Skeletal muscle satellite cell (primary cell): ENCODE measurements at regions not wholly inside any gene's neighbourhood (a gene's known extent, or its start where the extent isn't known, plus 50 kb on each side); places are given as distances from the start of the nearest gene placed in this dataset.
"Not testable (repeated sequence)": the region's sequence is repeated elsewhere in the genome, so short reads cannot be mapped to it uniquely, and the experiment has no call there.

Experiments
- H3K27me3 ChIP-seq: 2 replicates; pipeline ENCODE4 v1.7.0; 2013; ENCODE audit warnings: low read length; ENCODE audit not compliant: control insufficient read depth, insufficient read depth
- H3K36me3 ChIP-seq: 2 replicates; pipeline ENCODE4 v1.7.0; 2013; ENCODE audit warnings: mild to moderate bottlenecking, control low read depth, low read length; ENCODE audit not compliant: insufficient read depth
- H3K4me1 ChIP-seq: 2 replicates; pipeline ENCODE4 v1.7.0; 2013; ENCODE audit warnings: low read length; ENCODE audit not compliant: control insufficient read depth, insufficient read depth
- H3K4me2 ChIP-seq: 2 replicates; pipeline ENCODE4 v1.7.0; 2013; ENCODE audit warnings: mild to moderate bottlenecking, low read length
- H3K4me3 ChIP-seq: 2 replicates; pipeline ENCODE4 v1.7.0; 2013; ENCODE audit warnings: low read length
- H3K9ac ChIP-seq: 2 replicates; pipeline ENCODE4 v1.7.0; 2013; ENCODE audit warnings: mild to moderate bottlenecking, low read depth, low read length, moderate library complexity
- H3K9me3 ChIP-seq: replicated peaks from 2 replicates; pipeline ENCODE4 v1.7.0; 2013; ENCODE audit warnings: mild to moderate bottlenecking, control low read depth, low read length

DNA sequence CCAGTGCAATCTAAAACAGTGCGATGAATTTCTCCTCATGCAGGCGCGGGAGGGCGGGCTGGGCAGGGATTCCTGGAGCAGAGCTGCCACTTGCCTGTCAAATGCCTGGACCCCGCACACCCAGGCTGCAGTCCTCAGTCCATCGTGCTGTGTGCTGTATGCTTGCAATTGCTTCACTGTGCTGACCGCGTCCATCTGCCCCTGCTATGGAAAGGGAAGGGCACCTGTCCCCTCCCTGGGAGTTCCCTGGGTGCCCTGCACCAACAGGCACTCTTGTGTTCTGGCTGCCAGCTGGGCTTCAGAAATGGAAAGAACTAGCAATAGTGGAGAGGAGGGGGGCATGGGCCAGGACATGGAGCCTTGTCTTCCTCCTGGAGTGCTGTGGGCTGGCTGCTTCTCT lies 185.4 kb upstream of the B3GAT1 start:
- no peak overlapping the region for H3K4me3 ChIP-seq
- no peaks in the 10 kb centered on the region for H3K36me3 ChIP-seq
- no peak overlapping the region for H3K4me2 ChIP-seq
- H3K4me1 ChIP-seq, result no peaks in the 10 kb centered on the region
- no peak overlapping the region for H3K9ac ChIP-seq
- H3K27me3 ChIP-seq, result no peaks in the 10 kb centered on the region
- no peaks in the 10 kb centered on the region for H3K9me3 ChIP-seq

DNA sequence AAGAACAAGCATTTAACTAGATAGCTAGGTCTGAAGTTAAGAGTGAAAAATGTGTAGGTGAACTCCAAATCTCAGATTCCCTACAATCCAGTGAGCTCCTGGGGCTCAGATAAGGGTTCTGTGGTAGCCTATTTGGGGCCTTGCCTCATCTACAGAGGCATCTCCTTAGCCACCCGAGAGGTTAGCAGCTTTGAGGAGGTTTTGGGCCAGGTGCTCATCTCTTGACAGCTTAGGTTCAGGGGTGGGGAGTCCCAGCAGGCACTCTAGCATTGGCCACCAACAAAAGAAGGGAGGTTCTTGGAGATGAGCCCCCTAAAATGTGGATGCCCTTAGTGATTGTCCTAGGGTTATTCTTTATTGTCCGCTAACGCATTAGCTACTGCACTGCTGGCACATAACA lies 184.4 kb upstream of the B3GAT1 start:
- Histone ChIP-seq H3K9me3 (no peaks in the 10 kb centered on the region), H3K27me3 (no peaks in the 10 kb centered on the region), H3K4me3 (no peak overlapping the region), H3K36me3 (no peaks in the 10 kb centered on the region), H3K4me2 (no peak overlapping the region), H3K4me1 (no peaks in the 10 kb centered on the region), H3K9ac (no peak overlapping the region)

DNA sequence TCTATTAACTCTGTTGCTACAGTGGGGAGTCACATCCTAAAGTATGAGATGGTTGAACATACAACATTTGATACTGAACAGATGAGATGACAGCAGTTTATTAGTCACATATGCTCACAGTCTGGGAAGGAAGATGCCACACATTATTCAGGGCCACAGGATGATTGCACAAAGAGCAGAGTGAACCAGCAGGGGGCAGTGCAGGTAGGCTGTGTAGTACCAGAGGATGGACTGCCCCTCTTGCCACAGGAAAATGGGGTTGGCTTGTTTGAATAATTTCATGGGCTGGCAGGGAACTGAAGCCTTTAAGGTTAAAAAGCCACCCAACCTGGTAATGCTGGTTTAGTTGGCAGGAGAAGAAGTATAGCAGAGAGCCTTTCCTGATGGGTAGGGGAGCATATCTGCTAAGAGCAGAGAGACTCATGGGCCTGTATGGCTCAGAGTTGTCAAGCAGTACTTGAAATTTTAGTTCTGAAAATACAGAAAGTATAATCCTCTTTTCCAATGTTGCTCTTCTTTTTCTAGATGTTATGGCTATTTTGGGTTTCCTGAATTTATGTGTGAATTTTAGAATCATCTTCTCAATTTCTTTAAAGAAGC lies 180.4 kb upstream of the B3GAT1 start:
- Histone ChIP-seq H3K9ac (no peak overlapping the region), H3K4me3 (no peak overlapping the region), H3K4me2 (no peak overlapping the region), H3K27me3 (no peaks in the 10 kb centered on the region), H3K36me3 (no peaks in the 10 kb centered on the region), H3K4me1 (no peaks in the 10 kb centered on the region), H3K9me3 (peaks cover 3% of the 10 kb centered on the region)

DNA sequence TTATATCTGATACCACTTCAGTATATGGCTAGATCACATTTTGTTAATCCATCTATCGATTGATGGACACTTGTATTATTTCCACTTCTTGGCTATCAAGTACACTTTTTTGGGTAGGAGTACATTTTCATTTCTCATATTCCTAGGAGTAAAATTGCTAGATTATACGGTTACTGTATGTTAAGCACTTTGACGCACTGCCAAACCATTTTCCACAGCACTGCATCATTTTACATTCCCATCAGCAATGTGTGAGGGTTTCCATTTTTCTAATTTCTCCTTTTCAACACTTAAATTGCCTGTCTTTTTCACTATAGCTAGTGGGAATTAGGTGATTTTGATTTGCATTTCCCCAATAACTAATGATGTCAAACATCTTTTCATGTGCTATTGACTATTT lies 179.3 kb upstream of the B3GAT1 start:
- Histone ChIP-seq H3K9me3 (peaks cover 6% of the 10 kb centered on the region), H3K4me1 (no peaks in the 10 kb centered on the region), H3K9ac (no peak overlapping the region), H3K4me2 (no peak overlapping the region), H3K27me3 (no peaks in the 10 kb centered on the region), H3K4me3 (no peak overlapping the region), H3K36me3 (no peaks in the 10 kb centered on the region)

DNA sequence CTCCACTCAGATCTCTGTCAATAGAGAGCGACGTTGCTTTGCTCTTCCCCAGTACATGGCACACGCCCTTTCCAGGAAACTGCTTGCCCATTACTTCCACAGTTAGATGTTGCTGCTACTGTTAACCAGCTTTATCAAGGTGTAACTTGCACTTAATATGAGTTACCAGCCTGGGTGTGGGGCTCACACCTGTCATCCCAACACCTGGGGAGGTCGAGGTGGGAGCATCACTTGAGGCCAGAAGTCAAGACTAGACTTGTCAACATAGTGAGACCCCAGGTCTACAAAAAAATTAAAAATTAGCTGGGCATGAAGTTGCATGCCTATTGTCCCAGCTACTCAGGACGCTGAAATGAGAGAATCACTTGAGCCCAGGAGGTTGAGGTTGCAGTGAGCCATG lies 177.1 kb upstream of the B3GAT1 start:
- no peak overlapping the region for H3K4me2 ChIP-seq
- peaks cover 12% of the 10 kb centered on the region for H3K9me3 ChIP-seq
- H3K4me1 ChIP-seq, result no peaks in the 10 kb centered on the region
- H3K36me3 ChIP-seq, result no peaks in the 10 kb centered on the region
- no peak overlapping the region for H3K9ac ChIP-seq
- no peak overlapping the region for H3K4me3 ChIP-seq
- no peaks in the 10 kb centered on the region for H3K27me3 ChIP-seq

DNA sequence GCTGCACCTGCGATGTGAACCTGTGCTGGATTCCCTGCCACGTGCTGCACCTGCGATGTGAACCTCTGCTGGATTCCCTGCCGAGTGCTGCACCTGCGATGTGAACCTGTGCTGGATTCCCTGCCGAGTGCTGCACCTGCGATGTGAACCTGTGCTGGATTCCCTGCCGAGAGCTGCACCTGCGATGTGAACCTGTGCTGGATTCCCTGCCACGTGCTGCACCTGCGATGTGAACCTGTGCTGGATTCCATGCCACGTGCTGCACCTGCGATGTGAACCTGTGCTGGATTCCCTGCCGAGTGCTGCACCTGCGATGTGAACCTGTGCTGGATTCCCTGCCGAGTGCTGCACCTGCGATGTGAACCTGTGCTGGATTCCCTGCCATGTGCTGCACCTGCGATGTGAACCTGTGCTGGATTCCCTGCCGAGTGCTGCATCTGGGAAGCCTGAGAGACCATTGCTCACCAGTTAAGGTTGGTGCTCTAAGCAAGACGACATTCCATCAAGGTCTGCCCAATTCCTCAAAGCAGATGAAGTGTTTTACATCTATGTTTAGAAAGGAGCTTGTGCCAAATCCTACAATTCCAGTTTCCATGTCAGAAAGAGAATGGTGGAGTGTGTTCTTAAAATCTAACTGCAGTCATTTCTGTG lies 176.5 kb upstream of the B3GAT1 start:
- not testable (repeated sequence) for H3K4me1 ChIP-seq, H3K9ac ChIP-seq, H3K4me3 ChIP-seq, H3K27me3 ChIP-seq, H3K36me3 ChIP-seq, H3K4me2 ChIP-seq
- H3K9me3 ChIP-seq, result peaks cover 12% of the 10 kb centered on the region

DNA sequence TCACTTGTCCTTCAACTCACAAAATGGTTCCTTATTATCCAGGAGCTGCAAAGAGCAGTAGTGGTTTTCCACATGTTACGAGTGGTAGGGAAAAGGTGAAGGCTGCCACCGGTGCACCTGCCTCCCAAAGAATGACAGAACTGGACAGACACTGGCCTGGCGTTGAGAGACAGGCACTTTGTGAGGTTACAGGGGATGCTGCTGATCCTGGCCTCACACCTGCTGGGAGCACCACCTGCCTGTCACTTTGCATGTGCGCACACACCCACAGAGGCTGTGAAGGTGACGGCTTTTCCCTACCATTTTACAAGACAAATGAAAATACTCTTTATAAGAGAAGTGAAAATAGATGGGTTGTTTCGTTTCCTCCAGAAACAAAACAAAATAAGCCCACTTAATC lies 175.3 kb upstream of the B3GAT1 start:
- Histone ChIP-seq H3K9me3 (peaks cover 12% of the 10 kb centered on the region), H3K36me3 (no peaks in the 10 kb centered on the region), H3K4me1 (no peaks in the 10 kb centered on the region), H3K9ac (no peak overlapping the region), H3K27me3 (no peaks in the 10 kb centered on the region), H3K4me2 (no peak overlapping the region), H3K4me3 (no peak overlapping the region)

DNA sequence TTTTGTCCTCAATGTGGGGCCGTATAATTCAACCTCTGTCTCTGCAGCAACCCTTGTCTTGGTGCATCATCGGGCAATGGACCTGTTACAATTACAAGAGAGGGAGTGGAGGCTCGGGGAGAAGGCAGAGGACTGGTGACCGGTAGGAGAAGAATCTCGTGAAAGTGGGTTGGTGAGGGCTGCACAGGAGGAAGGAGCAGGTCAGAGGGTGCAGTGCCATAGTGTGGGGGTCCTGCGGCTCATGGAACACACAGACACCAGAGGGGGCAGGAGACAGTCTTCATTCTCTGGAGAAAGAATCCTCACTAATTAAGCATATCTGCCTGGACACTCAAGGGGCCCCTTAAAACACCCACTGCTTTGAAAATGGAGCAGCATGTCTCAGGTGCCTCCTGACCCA lies 174.7 kb upstream of the B3GAT1 start:
- no peak overlapping the region for H3K4me3 ChIP-seq
- H3K27me3 ChIP-seq, result no peaks in the 10 kb centered on the region
- H3K36me3 ChIP-seq, result no peaks in the 10 kb centered on the region
- no peak overlapping the region for H3K9ac ChIP-seq
- H3K9me3 ChIP-seq, result peaks cover 12% of the 10 kb centered on the region
- H3K4me2 ChIP-seq, result no peak overlapping the region
- H3K4me1 ChIP-seq, result no peaks in the 10 kb centered on the region

DNA sequence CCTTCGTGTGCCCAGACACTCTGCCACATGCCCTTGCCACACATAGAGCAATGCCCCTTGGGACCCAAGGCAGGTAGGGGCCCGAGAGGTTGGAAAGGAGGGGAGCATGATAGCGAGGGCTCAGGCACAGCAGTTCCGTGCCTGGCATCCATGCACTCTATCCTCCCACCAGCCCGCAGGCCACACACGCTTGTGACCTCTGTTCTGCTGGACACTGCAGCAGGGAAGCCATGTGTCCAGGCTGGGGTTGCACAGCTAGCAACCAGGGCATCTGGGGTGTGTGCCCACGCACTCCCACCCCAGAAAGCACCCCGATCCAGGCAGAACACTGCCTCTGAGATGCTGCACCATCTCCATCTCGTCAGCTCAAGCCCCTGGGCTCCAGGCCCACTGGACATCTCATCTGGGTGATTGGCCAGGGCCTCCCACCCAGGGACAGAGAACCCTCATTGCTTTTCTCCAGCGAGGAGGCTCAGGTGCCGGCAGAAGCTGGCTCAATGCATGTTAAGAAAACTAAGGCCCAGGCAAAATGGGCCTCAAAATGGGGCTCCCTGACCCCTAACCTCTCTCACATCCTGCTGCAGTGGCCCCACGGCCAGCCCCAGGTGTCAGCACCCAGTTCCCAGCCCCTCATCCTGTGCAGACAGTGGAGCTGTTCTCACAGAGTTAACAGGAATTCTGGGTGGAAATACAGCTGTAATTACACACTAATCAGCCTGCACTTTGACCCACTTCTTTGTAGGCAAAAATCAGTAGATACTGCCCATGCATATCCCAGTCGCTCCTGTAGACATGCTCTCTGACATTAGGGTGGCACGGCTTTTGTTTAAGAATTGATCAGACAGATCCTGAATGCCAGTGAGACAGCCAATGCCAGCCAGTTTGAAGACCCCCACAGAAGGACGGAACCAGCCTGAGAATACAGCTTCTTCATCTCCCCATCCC lies 173.9 kb upstream of the B3GAT1 start:
- Histone ChIP-seq H3K9ac (no peak overlapping the region), H3K36me3 (no peaks in the 10 kb centered on the region), H3K9me3 (peaks cover 18% of the 10 kb centered on the region), H3K4me3 (no peak overlapping the region), H3K27me3 (no peaks in the 10 kb centered on the region), H3K4me2 (no peak overlapping the region), H3K4me1 (no peaks in the 10 kb centered on the region)

DNA sequence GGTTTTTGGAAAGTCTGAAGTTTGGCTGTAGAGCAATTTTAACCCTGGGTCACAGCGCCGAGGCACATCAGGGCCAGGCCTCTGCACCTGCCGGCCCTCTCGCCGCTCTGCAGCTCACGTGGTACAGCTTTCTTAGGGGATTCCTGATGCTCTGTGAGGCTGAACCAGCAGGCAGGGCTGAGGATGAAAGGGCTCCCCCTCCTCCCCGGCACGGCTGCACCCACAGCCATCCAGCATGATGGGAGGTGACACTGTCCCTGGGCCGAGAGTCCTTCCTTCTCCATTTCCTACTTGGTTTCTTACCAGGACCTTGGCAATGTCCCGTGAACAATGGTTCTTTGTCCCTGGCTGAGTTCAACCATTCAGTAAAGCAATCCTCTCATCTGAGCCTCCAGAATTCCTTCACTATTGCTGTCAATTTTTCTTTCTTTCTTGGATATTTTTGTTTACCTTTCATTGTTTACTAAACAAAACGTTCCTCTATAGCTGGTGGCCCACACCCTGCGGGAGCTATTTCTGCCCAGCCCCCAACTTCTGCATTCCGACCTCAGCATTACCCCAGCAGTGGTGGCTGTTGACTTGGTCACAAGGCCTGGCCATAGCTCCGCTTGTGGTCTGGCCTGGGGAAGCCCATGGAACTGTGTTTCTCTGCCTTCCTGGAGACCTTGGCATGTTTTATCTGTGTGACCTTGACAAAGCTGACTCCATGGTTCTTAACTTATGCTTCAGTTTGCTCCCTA lies 172.8 kb upstream of the B3GAT1 start:
- no peaks in the 10 kb centered on the region for H3K36me3 ChIP-seq
- H3K4me1 ChIP-seq, result no peaks in the 10 kb centered on the region
- peaks cover 19% of the 10 kb centered on the region for H3K9me3 ChIP-seq
- H3K4me2 ChIP-seq, result no peak overlapping the region
- no peak overlapping the region for H3K9ac ChIP-seq
- H3K4me3 ChIP-seq, result no peak overlapping the region
- H3K27me3 ChIP-seq, result no peaks in the 10 kb centered on the region

DNA sequence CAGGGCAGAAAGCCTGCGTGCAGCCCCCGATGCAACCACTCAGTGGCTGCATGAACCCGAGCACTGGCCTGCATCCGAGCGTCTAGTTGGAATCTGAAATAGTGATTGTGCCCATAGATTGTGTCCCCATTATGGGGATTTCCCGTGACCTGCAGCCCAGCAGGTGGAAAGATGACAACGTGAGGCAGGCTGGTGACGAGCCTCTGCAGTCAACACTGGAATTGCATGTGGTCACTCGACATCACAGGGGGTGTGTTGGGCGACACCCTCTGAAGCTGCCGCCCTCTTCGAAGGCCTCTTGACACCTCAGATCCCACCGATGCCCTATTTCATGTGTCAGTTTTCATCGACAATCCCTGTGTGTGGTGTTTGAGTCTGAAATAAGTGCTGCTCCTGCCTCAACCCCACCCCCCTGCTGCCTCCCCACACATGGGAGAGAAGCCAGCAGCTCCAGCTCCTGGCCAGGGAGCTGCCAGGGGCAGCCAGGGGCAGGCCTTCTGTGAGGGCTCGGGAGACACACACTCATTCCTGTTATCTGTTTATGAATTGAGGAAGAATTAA lies 172.0 kb upstream of the B3GAT1 start:
- no peaks in the 10 kb centered on the region for H3K4me1 ChIP-seq
- H3K9me3 ChIP-seq, result peaks cover 17% of the 10 kb centered on the region
- no peaks in the 10 kb centered on the region for H3K27me3 ChIP-seq
- H3K4me2 ChIP-seq, result no peak overlapping the region
- no peak overlapping the region for H3K9ac ChIP-seq
- H3K36me3 ChIP-seq, result no peaks in the 10 kb centered on the region
- H3K4me3 ChIP-seq, result no peak overlapping the region
